EH (cell line): ENCODE measurements at regions not wholly inside any gene's neighbourhood (a gene's known extent, or its start where the extent isn't known, plus 50 kb on each side); places are given as distances from the start of the nearest gene placed in this dataset.
A peak's percentile ranks its signal among the peaks of the same experiment; 100 is the strongest.

Experiments used
- DNase-seq: peaks from one replicate; pipeline ENCODE4 v3.0.0-alpha.2; 2015; ENCODE audit warnings: low read depth

- DNase-seq, result no peak
Measured at GRCh38 chr10:61841338-61841875, 60.1 kb upstream of the ARID5B start.

GRCh38 chr10:61842755-61843497 is 58.6 kb upstream of the ARID5B start:
- DNase-seq, result peak; percentile 86

GRCh38 chr10:61844116-61844822 is 57.2 kb upstream of the ARID5B start:
- no peak for DNase-seq

- DNase-seq, result no peak
Measured at GRCh38 chr10:61845196-61845949, 56.1 kb upstream of the ARID5B start.

GRCh38 chr10:61845950-61846268 is 55.6 kb upstream of the ARID5B start:
- DNase-seq, result peak; percentile 77

- DNase-seq, result no peak
Measured at GRCh38 chr10:61846370-61847031, 55.0 kb upstream of the ARID5B start.

- DNase-seq, result no peak
Measured at GRCh38 chr10:61847087-61847486, 54.4 kb upstream of the ARID5B start.

GRCh38 chr10:61847640-61848039 is 53.9 kb upstream of the ARID5B start:
- DNase-seq, result no peak

- DNase-seq, result no peak
Measured at GRCh38 chr10:61850376-61850775, 51.1 kb upstream of the ARID5B start.
